ENCODE measurements at regions not wholly inside any gene's neighbourhood (a gene's known extent, or its start where the extent isn't known, plus 50 kb on each side); places are given as distances from the start of the nearest gene placed in this dataset.

- no peak overlapping the region for H3K9ac ChIP-seq (ENCODE audit: control insufficient read depth, extremely low read depth, insufficient read depth, low read length)
- no peak overlapping the region for H2AFZ ChIP-seq (ENCODE audit: control insufficient read depth, low read length)
- no peaks in the 10 kb centered on the region for H3K27me3 ChIP-seq (ENCODE audit: control insufficient read depth, extremely low read depth, insufficient read depth, low read length)
- H4K20me1 ChIP-seq (ENCODE audit: control insufficient read depth, extremely low read depth, insufficient read depth, low read length): no peaks in the 10 kb centered on the region
- H3K4me3 ChIP-seq (ENCODE audit: control insufficient read depth in 2 of 3, extremely low read depth in 1 of 3, insufficient read depth in 2 of 3, low read depth in 1 of 3, low read length in 3 of 3): no peak overlapping the region
- no peaks in the 10 kb centered on the region for H3K36me3 ChIP-seq (ENCODE audit: control insufficient read depth in 2 of 2, extremely low read depth in 1 of 2, insufficient read depth in 2 of 2, low read length in 2 of 2)
- no peaks in the 10 kb centered on the region for H3K9me1 ChIP-seq (ENCODE audit: control insufficient read depth, extremely low read depth, insufficient read depth, low read length)
- no peaks in the 10 kb centered on the region for H3K79me2 ChIP-seq (ENCODE audit: control insufficient read depth, insufficient read depth, low read length)
- TF ChIP-seq CTCF (optimal IDR thresholded peaks at IDR 0.05 in 1 of 3, IDR thresholded peaks at IDR 0.05 in 1 of 3, conservative IDR thresholded peaks at IDR 0.05 in 1 of 3; ENCODE audit: extremely low read depth in 1 of 3, insufficient read depth in 2 of 3, low read length in 3 of 3): no peak
- no peak for TF ChIP-seq EZH2 (IDR thresholded peaks at IDR 0.05; ENCODE audit: low read length)
- no peak overlapping the region for H3K27ac ChIP-seq (ENCODE audit: control insufficient read depth, insufficient read depth, low read length)
- FAIRE-seq (no peak), DNase-seq (ENCODE audit: low read depth, low spot score) (no peak)
- H3K4me1 ChIP-seq (ENCODE audit: control insufficient read depth, extremely low read depth, insufficient read depth, low read length): no peaks in the 10 kb centered on the region
- no peak overlapping the region for H3K4me2 ChIP-seq (ENCODE audit: control insufficient read depth, extremely low read depth, insufficient read depth, low read depth, low read length)
- dilution Hi-C loops (cut with MboI; ENCODE audit: extremely low pct_ligation_motif_present, low sequenced_read_pairs): no loop called here
- H3K9me3 ChIP-seq (ENCODE audit: control insufficient read depth, low read depth, low read length): no peaks in the 10 kb centered on the region
Observed at GRCh38 chr10:44207160-44207559, 177.7 kb downstream of the CXCL12 start.

GRCh38 chr10:44206127-44206818, 178.6 kb downstream of the CXCL12 start:
- H3K36me3 ChIP-seq (ENCODE audit: control insufficient read depth in 2 of 2, extremely low read depth in 1 of 2, insufficient read depth in 2 of 2, low read length in 2 of 2): no peaks in the 10 kb centered on the region
- H3K9me3 ChIP-seq (ENCODE audit: control insufficient read depth, low read depth, low read length): no peaks in the 10 kb centered on the region
- H3K4me3 ChIP-seq (ENCODE audit: control insufficient read depth in 2 of 3, extremely low read depth in 1 of 3, insufficient read depth in 2 of 3, low read depth in 1 of 3, low read length in 3 of 3): no peak overlapping the region
- TF ChIP-seq CTCF (optimal IDR thresholded peaks at IDR 0.05 in 1 of 3, IDR thresholded peaks at IDR 0.05 in 1 of 3, conservative IDR thresholded peaks at IDR 0.05 in 1 of 3; ENCODE audit: extremely low read depth in 1 of 3, insufficient read depth in 2 of 3, low read length in 3 of 3): no peak
- TF ChIP-seq EZH2 (IDR thresholded peaks at IDR 0.05; ENCODE audit: low read length): no peak
- H3K4me2 ChIP-seq (ENCODE audit: control insufficient read depth, extremely low read depth, insufficient read depth, low read depth, low read length): no peak overlapping the region
- dilution Hi-C loops (cut with MboI; ENCODE audit: extremely low pct_ligation_motif_present, low sequenced_read_pairs): no loop called here
- H3K9ac ChIP-seq (ENCODE audit: control insufficient read depth, extremely low read depth, insufficient read depth, low read length): no peak overlapping the region
- no peaks in the 10 kb centered on the region for H3K9me1 ChIP-seq (ENCODE audit: control insufficient read depth, extremely low read depth, insufficient read depth, low read length)
- H3K27me3 ChIP-seq (ENCODE audit: control insufficient read depth, extremely low read depth, insufficient read depth, low read length): no peaks in the 10 kb centered on the region
- DNase-seq (ENCODE audit: low read depth, low spot score) (no peak), FAIRE-seq (no peak)
- H3K79me2 ChIP-seq (ENCODE audit: control insufficient read depth, insufficient read depth, low read length): no peaks in the 10 kb centered on the region
- no peak overlapping the region for H3K27ac ChIP-seq (ENCODE audit: control insufficient read depth, insufficient read depth, low read length)
- no peaks in the 10 kb centered on the region for H3K4me1 ChIP-seq (ENCODE audit: control insufficient read depth, extremely low read depth, insufficient read depth, low read length)
- H2AFZ ChIP-seq (ENCODE audit: control insufficient read depth, low read length): no peak overlapping the region
- H4K20me1 ChIP-seq (ENCODE audit: control insufficient read depth, extremely low read depth, insufficient read depth, low read length): no peaks in the 10 kb centered on the region
